ENCODE measurements at regions not wholly inside any gene's neighbourhood (a gene's known extent, or its start where the extent isn't known, plus 50 kb on each side); places are given as distances from the start of the nearest gene placed in this dataset.

DNA sequence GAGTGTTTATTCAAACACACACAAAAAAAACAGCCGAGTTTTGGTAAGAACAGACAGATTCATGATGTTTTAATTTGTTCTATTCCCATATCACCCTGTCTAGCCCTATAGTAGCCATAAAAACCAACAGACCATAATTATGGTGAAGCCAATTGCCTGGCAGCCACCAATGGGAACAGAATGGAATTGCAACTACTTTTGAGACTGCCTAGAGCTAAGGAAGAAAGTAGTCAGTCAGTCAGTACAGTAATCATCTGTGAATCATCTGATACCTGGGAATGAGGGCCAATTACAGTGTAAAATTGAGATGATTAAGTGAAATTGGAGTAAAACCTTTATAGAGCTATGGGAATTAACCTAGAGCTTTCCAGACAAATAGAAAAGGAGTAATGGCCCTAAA is 952.7 kb upstream of the KCND2 start:
- no peaks in the 10 kb centered on the region for H3K9me3 ChIP-seq (ENCODE audit: control insufficient read depth in 4 of 4, insufficient read depth in 3 of 4, low read length in 3 of 4)
- H3K27ac ChIP-seq (ENCODE audit: low read depth in 1 of 2, low read length in 1 of 2): no peak overlapping the region
- H3K4me1 ChIP-seq (ENCODE audit: control insufficient read depth in 5 of 5, insufficient read depth in 5 of 5, low read length in 5 of 5): no peaks in the 10 kb centered on the region
- H3K9ac ChIP-seq (ENCODE audit: insufficient read depth in 1 of 2, low read length in 2 of 2): no peak overlapping the region
- ATAC-seq (ENCODE audit: insufficient read depth, low FRiP score): no peak
- H3K4me3 ChIP-seq: no peak overlapping the region
- TF ChIP-seq, protein P1, sequence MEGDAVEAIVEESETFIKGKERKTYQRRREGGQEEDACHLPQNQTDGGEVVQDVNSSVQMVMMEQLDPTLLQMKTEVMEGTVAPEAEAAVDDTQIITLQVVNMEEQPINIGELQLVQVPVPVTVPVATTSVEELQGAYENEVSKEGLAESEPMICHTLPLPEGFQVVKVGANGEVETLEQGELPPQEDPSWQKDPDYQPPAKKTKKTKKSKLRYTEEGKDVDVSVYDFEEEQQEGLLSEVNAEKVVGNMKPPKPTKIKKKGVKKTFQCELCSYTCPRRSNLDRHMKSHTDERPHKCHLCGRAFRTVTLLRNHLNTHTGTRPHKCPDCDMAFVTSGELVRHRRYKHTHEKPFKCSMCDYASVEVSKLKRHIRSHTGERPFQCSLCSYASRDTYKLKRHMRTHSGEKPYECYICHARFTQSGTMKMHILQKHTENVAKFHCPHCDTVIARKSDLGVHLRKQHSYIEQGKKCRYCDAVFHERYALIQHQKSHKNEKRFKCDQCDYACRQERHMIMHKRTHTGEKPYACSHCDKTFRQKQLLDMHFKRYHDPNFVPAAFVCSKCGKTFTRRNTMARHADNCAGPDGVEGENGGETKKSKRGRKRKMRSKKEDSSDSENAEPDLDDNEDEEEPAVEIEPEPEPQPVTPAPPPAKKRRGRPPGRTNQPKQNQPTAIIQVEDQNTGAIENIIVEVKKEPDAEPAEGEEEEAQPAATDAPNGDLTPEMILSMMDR (IDR thresholded peaks at IDR 0.05; ENCODE audit: control extremely low read depth, extremely low read depth): no peak
- DNase-seq: no peak
- H3K27me3 ChIP-seq (ENCODE audit: control insufficient read depth in 3 of 3, insufficient read depth in 3 of 3, low read length in 2 of 3): no peaks in the 10 kb centered on the region
- H3K36me3 ChIP-seq (ENCODE audit: control insufficient read depth in 4 of 4, insufficient read depth in 4 of 4, low read length in 4 of 4): no peaks in the 10 kb centered on the region
- 36 to 46% methylated on average over 1 of the region's 1 CpG for WGBS, 2 donors

DNA sequence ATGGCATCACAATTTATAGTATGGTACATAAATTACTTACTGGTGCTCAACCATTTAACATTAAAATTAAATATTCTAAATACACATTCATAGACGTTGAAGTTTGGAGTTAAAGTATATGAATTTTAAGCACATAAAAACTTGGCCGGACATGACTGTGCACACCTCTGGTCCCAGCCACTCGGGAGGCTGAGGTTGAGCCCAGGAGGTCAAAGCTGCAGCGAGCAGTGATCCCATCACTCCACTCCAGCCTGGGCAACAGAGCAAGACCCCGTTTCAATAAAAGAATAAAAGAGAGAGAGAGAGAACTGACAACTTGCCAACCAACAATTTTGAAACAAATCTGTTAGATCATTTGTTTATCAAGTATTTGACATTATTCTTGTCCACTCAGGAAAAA is 943.3 kb upstream of the KCND2 start:
- DNase-seq: no peak
- no peaks in the 10 kb centered on the region for H3K4me1 ChIP-seq (ENCODE audit: control insufficient read depth in 5 of 5, insufficient read depth in 5 of 5, low read length in 5 of 5)
- WGBS, 2 donors: 74 to 89% methylated on average over 5 of the region's 5 CpGs
- H3K27me3 ChIP-seq (ENCODE audit: control insufficient read depth in 3 of 3, insufficient read depth in 3 of 3, low read length in 2 of 3): no peaks in the 10 kb centered on the region
- no peak for ATAC-seq (ENCODE audit: insufficient read depth, low FRiP score)
- H3K9me3 ChIP-seq (ENCODE audit: control insufficient read depth in 4 of 4, insufficient read depth in 3 of 4, low read length in 3 of 4): no peaks in the 10 kb centered on the region
- H3K27ac ChIP-seq (ENCODE audit: low read depth in 1 of 2, low read length in 1 of 2): no peak overlapping the region
- H3K9ac ChIP-seq (ENCODE audit: insufficient read depth in 1 of 2, low read length in 2 of 2): no peak overlapping the region
- H3K4me3 ChIP-seq: no peak overlapping the region
- TF ChIP-seq, protein P1 (IDR thresholded peaks at IDR 0.05; ENCODE audit: control extremely low read depth, extremely low read depth): no peak
- H3K36me3 ChIP-seq (ENCODE audit: control insufficient read depth in 4 of 4, insufficient read depth in 4 of 4, low read length in 4 of 4): no peaks in the 10 kb centered on the region

DNA sequence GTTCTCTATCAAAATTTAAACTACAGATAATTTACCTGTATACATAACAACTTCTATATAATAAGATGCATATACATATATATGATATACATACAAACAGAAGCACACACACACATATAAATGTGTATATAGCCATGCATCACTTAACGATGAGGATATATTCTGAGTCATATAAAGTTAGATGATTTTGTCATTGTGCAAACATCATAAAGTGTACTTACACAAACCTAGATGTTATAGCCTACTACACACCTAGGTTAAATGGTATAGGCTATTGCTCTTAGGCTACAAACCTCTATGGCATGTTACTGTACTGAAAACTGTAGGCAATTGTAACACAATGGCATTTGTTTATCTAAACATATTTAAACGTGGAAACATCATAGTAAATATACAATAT is 937.6 kb upstream of the KCND2 start:
- H3K9ac ChIP-seq (ENCODE audit: insufficient read depth in 1 of 2, low read length in 2 of 2): no peak overlapping the region
- H3K9me3 ChIP-seq (ENCODE audit: control insufficient read depth in 4 of 4, insufficient read depth in 3 of 4, low read length in 3 of 4): no peaks in the 10 kb centered on the region
- H3K4me1 ChIP-seq (ENCODE audit: control insufficient read depth in 5 of 5, insufficient read depth in 5 of 5, low read length in 5 of 5): no peaks in the 10 kb centered on the region
- no peaks in the 10 kb centered on the region for H3K36me3 ChIP-seq (ENCODE audit: control insufficient read depth in 4 of 4, insufficient read depth in 4 of 4, low read length in 4 of 4)
- no peak for DNase-seq
- H3K27me3 ChIP-seq (ENCODE audit: control insufficient read depth in 3 of 3, insufficient read depth in 3 of 3, low read length in 2 of 3): no peaks in the 10 kb centered on the region
- WGBS, 2 donors: 64% methylated on average over 2 of the region's 2 CpGs
- no peak overlapping the region for H3K27ac ChIP-seq (ENCODE audit: low read depth in 1 of 2, low read length in 1 of 2)
- TF ChIP-seq, protein P1 (IDR thresholded peaks at IDR 0.05; ENCODE audit: control extremely low read depth, extremely low read depth): no peak
- no peak overlapping the region for H3K4me3 ChIP-seq
- no peak for ATAC-seq (ENCODE audit: insufficient read depth, low FRiP score)

DNA sequence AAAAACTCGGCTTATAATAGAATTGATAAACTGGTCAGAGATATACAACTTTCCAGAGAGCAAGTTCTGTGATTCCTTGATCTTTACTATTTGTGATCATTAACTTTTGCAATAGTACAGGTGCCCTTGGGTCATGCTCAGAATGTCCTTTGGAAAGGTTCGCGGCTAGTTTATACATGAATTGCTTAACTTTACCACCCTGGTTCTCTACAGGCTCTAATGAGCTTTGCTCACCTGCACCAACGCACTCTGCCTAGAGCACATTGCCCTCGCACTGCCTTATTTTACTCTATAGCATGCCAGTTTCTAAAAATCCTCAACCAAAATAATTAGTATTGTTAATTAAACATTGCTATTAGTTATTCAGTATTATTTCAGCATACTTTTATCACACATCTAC is 931.2 kb upstream of the KCND2 start:
- Histone ChIP-seq H3K36me3 (ENCODE audit: control insufficient read depth in 4 of 4, insufficient read depth in 4 of 4, low read length in 4 of 4) (no peaks in the 10 kb centered on the region), H3K4me3 (no peak overlapping the region), H3K27ac (ENCODE audit: low read depth in 1 of 2, low read length in 1 of 2) (no peak overlapping the region), H3K9me3 (ENCODE audit: control insufficient read depth in 4 of 4, insufficient read depth in 3 of 4, low read length in 3 of 4) (no peaks in the 10 kb centered on the region), H3K4me1 (ENCODE audit: control insufficient read depth in 5 of 5, insufficient read depth in 5 of 5, low read length in 5 of 5) (no peaks in the 10 kb centered on the region), H3K27me3 (ENCODE audit: control insufficient read depth in 3 of 3, insufficient read depth in 3 of 3, low read length in 2 of 3) (no peaks in the 10 kb centered on the region), H3K9ac (ENCODE audit: insufficient read depth in 1 of 2, low read length in 2 of 2) (no peak overlapping the region)
- ATAC-seq (ENCODE audit: insufficient read depth, low FRiP score): no peak
- TF ChIP-seq, protein P1 (IDR thresholded peaks at IDR 0.05; ENCODE audit: control extremely low read depth, extremely low read depth): no peak
- WGBS, 2 donors: 92 to 95% methylated on average over 5 of the region's 5 CpGs
- DNase-seq: no peak
